Neural cell (in vitro differentiated cells): ENCODE measurements at regions not wholly inside any gene's neighbourhood (a gene's known extent, or its start where the extent isn't known, plus 50 kb on each side); places are given as distances from the start of the nearest gene placed in this dataset.

ENCODE experiments used
- H2AFZ ChIP-seq: fragments of 200-600, 300-800 bp; sonication (generic), shearing (Covaris generic); 2 replicates; pipeline ENCODE4 v1.6.0; 2014; ENCODE audit warnings: low read depth, mild to moderate bottlenecking, antibody characterized with exemption, low read length, moderate library complexity
- H3F3A ChIP-seq: fragments of 200-600 bp; shearing (Covaris generic); 2 replicates; pipeline ENCODE4 v1.6.1; 2016; ENCODE audit warnings: mild to moderate bottlenecking, moderate library complexity, mixed read lengths, antibody characterized with exemption, low read length; ENCODE audit not compliant: insufficient read depth, poor library complexity, severe bottlenecking
- H3K27ac ChIP-seq: fragments of 200-600, 300-800 bp; sonication (generic), shearing (Covaris generic); 2 replicates; pipeline ENCODE4 v1.5.1; 2014; ENCODE audit warnings: mild to moderate bottlenecking, low read length, moderate library complexity
- H3K27me3 ChIP-seq: fragments of 300-800, 200-600 bp; sonication (generic), shearing (Covaris generic); 2 replicates; pipeline ENCODE4 v1.6.0; 2014; ENCODE audit warnings: mild to moderate bottlenecking, low read depth, low read length, moderate library complexity; ENCODE audit not compliant: insufficient read depth
- H3K36me3 ChIP-seq: fragments of 300-800, 200-600 bp; sonication (generic), shearing (Covaris generic); 2 replicates; pipeline ENCODE4 v1.5.1; 2014; ENCODE audit warnings: mild to moderate bottlenecking, antibody characterized with exemption, low read length, moderate library complexity; ENCODE audit not compliant: insufficient read depth
- H3K4me2 ChIP-seq: fragments of 300-800, 200-600 bp; sonication (generic), shearing (Covaris generic); 2 replicates; pipeline ENCODE4 v1.6.0; 2014; ENCODE audit warnings: mild to moderate bottlenecking, low read length
- H3K4me3 ChIP-seq: fragments of 300-800, 200-600 bp; sonication (generic), shearing (Covaris generic); 2 replicates; pipeline ENCODE4 v1.5.1; 2014; ENCODE audit warnings: mild to moderate bottlenecking, low read length, moderate library complexity
- H3K79me2 ChIP-seq: fragments of 200-600 bp; shearing (Covaris generic); replicated peaks from 2 replicates; pipeline ENCODE4 v1.6.0; 2014; ENCODE audit warnings: mild to moderate bottlenecking, low read length, moderate library complexity; ENCODE audit not compliant: insufficient read depth
- H3K9ac ChIP-seq: fragments of 300-800, 200-600 bp; sonication (generic), shearing (Covaris generic); 2 replicates; pipeline ENCODE4 v1.6.1; 2016; ENCODE audit warnings: mild to moderate bottlenecking, low read length, mixed read lengths
- H3K9me2 ChIP-seq: fragments of 200-600 bp; shearing (Covaris generic); 2 replicates; pipeline ENCODE4 v1.6.1; 2016; ENCODE audit warnings: mild to moderate bottlenecking, low read length, mixed read lengths; ENCODE audit not compliant: insufficient read depth
- H3K9me3 ChIP-seq: fragments of 200-600, 300-800 bp; sonication (generic), shearing (Covaris generic); 2 replicates; pipeline ENCODE4 v1.6.1; 2016; ENCODE audit warnings: mild to moderate bottlenecking, mixed run types, low read length, moderate library complexity, mixed read lengths
- H4K20me1 ChIP-seq: fragments of 200-600 bp; shearing (Covaris generic); 2 replicates; pipeline ENCODE4 v1.6.1; 2016; ENCODE audit warnings: mild to moderate bottlenecking, mixed run types; ENCODE audit not compliant: insufficient read depth
- EP300 ChIP-seq: fragments of 450-650 bp; conservative IDR thresholded peaks from 2 replicates; pipeline ENCODE4 v1.6.1; 2014; ENCODE audit warnings: antibody characterized with exemption, mild to moderate bottlenecking, moderate library complexity; ENCODE audit not compliant: poor library complexity, severe bottlenecking
- EZH2 ChIP-seq: fragments of 200-600, 300-800 bp; shearing (Covaris generic), sonication (generic); IDR thresholded peaks from 2 replicates; pipeline ENCODE4 v1.6.1; 2014; ENCODE audit warnings: antibody characterized with exemption, low read length, borderline replicate concordance, mild to moderate bottlenecking; ENCODE audit not compliant: insufficient read depth, poor library complexity, severe bottlenecking
- MXI1 ChIP-seq: fragments of 450-650 bp; conservative IDR thresholded peaks from 2 replicates; pipeline ENCODE4 v1.6.1; 2014; ENCODE audit warnings: antibody characterized with exemption, mild to moderate bottlenecking; ENCODE audit not compliant: poor library complexity, severe bottlenecking
- POLR2AphosphoS5 ChIP-seq: IDR thresholded peaks from 2 replicates; pipeline ENCODE4 v1.6.1; 2012
- RAD21 ChIP-seq: fragments of 450-650 bp; conservative IDR thresholded peaks from 2 replicates; pipeline ENCODE4 v1.6.1; 2014; ENCODE audit warnings: antibody characterized with exemption, mild to moderate bottlenecking, moderate library complexity
- SMC3 ChIP-seq: fragments of 450-650 bp; conservative IDR thresholded peaks from 2 replicates; pipeline ENCODE4 v1.6.1; 2014; ENCODE audit warnings: antibody characterized with exemption, mild to moderate bottlenecking, moderate library complexity; ENCODE audit not compliant: poor library complexity
- TAF1 ChIP-seq: IDR thresholded peaks from 2 replicates; pipeline ENCODE4 v1.6.1; 2012; ENCODE audit warnings: low read depth
- TF ChIP-seq, protein P1 (sequence below): fragments of 450-650 bp; IDR thresholded peaks from 2 replicates; pipeline ENCODE4 v1.5.1; 2014; ENCODE audit warnings: antibody characterized with exemption, mild to moderate bottlenecking, moderate library complexity; ENCODE audit not compliant: poor library complexity, severe bottlenecking
- TF ChIP-seq, protein P2 (sequence below): IDR thresholded peaks from 2 replicates; pipeline ENCODE4 v1.6.1; 2012; ENCODE audit warnings: borderline replicate concordance

GRCh38 chr5:103667068-103667467 is 104.5 kb upstream of the NUDT12 start:
- Histone ChIP-seq H3K27me3 (no peaks in the 10 kb centered on the region), H3K9ac (no peak overlapping the region), H3K9me2 (no peaks in the 10 kb centered on the region), H3K36me3 (no peaks in the 10 kb centered on the region), H3K27ac (no peak overlapping the region), H3K9me3 (no peaks in the 10 kb centered on the region), H2AFZ (no peak overlapping the region), H4K20me1 (no peaks in the 10 kb centered on the region), H3K4me2 (no peak overlapping the region), H3K4me3 (no peak overlapping the region), H3K79me2 (no peaks in the 10 kb centered on the region), H3F3A (no peaks in the 10 kb centered on the region)
- TF ChIP-seq RAD21, result no peak
- TF ChIP-seq, protein P1, sequence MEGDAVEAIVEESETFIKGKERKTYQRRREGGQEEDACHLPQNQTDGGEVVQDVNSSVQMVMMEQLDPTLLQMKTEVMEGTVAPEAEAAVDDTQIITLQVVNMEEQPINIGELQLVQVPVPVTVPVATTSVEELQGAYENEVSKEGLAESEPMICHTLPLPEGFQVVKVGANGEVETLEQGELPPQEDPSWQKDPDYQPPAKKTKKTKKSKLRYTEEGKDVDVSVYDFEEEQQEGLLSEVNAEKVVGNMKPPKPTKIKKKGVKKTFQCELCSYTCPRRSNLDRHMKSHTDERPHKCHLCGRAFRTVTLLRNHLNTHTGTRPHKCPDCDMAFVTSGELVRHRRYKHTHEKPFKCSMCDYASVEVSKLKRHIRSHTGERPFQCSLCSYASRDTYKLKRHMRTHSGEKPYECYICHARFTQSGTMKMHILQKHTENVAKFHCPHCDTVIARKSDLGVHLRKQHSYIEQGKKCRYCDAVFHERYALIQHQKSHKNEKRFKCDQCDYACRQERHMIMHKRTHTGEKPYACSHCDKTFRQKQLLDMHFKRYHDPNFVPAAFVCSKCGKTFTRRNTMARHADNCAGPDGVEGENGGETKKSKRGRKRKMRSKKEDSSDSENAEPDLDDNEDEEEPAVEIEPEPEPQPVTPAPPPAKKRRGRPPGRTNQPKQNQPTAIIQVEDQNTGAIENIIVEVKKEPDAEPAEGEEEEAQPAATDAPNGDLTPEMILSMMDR, result no peak
- no peak for TF ChIP-seq EP300
- TF ChIP-seq TAF1, result no peak
- no peak for TF ChIP-seq SMC3
- TF ChIP-seq MXI1, result no peak
- no peak for TF ChIP-seq EZH2
- TF ChIP-seq, protein P2, sequence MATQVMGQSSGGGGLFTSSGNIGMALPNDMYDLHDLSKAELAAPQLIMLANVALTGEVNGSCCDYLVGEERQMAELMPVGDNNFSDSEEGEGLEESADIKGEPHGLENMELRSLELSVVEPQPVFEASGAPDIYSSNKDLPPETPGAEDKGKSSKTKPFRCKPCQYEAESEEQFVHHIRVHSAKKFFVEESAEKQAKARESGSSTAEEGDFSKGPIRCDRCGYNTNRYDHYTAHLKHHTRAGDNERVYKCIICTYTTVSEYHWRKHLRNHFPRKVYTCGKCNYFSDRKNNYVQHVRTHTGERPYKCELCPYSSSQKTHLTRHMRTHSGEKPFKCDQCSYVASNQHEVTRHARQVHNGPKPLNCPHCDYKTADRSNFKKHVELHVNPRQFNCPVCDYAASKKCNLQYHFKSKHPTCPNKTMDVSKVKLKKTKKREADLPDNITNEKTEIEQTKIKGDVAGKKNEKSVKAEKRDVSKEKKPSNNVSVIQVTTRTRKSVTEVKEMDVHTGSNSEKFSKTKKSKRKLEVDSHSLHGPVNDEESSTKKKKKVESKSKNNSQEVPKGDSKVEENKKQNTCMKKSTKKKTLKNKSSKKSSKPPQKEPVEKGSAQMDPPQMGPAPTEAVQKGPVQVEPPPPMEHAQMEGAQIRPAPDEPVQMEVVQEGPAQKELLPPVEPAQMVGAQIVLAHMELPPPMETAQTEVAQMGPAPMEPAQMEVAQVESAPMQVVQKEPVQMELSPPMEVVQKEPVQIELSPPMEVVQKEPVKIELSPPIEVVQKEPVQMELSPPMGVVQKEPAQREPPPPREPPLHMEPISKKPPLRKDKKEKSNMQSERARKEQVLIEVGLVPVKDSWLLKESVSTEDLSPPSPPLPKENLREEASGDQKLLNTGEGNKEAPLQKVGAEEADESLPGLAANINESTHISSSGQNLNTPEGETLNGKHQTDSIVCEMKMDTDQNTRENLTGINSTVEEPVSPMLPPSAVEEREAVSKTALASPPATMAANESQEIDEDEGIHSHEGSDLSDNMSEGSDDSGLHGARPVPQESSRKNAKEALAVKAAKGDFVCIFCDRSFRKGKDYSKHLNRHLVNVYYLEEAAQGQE, result no peak
- TF ChIP-seq POLR2AphosphoS5, result no peak

DNA sequence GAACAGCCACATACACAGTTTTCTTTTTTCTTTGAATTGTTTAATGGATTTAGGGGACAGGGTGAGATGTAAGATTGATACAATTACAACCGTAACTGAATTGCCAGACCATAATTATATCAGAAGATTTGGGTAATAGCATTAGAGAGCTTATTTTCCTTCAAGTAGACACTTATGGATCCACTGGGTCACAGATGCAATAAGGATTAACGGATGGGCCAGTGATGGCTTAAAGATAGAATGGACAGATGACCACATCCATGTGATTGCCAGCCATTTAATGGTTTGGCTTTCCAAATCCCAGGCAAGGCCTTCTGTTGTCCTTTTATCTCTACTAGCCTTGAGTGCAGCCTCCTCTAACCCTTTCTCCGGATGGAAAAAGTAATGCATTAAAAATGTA is 94.7 kb upstream of the NUDT12 start:
- Histone ChIP-seq H3K4me3 (no peak overlapping the region), H3K79me2 (no peaks in the 10 kb centered on the region), H3K27me3 (no peaks in the 10 kb centered on the region), H3K9me3 (no peaks in the 10 kb centered on the region), H3K4me2 (no peak overlapping the region), H2AFZ (no peak overlapping the region), H3F3A (no peaks in the 10 kb centered on the region), H4K20me1 (no peaks in the 10 kb centered on the region), H3K27ac (no peak overlapping the region), H3K9me2 (no peaks in the 10 kb centered on the region), H3K9ac (no peak overlapping the region), H3K36me3 (no peaks in the 10 kb centered on the region)
- no peak for TF ChIP-seq EZH2

DNA sequence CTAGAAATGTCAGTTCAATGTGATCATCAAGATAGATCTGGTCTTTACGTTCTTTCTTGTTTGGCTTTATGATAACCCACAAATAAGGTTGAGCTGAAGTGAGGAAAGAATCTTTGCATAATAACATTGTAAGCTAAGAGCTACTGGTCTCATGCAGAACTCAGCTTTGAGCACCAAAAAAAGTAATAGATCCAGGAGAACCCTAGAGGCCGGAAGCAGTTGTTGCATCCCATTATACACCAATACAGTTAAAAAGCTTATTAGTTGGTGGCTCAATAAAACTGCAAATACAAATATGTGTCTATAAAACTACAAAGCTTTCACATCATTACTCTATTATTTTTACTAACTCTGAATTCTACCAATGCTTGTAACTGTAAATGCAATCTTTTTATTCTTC is 85.5 kb upstream of the NUDT12 start:
- TF ChIP-seq, protein P1, result no peak
- no peak for TF ChIP-seq TAF1
- TF ChIP-seq EZH2, result no peak
- TF ChIP-seq EP300, result no peak
- no peak for TF ChIP-seq MXI1
- TF ChIP-seq RAD21, result no peak
- TF ChIP-seq, protein P2, result no peak
- TF ChIP-seq POLR2AphosphoS5, result no peak
- no peak for TF ChIP-seq SMC3
- H3F3A ChIP-seq, result no peaks in the 10 kb centered on the region
- no peaks in the 10 kb centered on the region for H3K79me2 ChIP-seq
- H2AFZ ChIP-seq, result no peak overlapping the region
- no peaks in the 10 kb centered on the region for H3K9me2 ChIP-seq
- H3K9ac ChIP-seq, result no peak overlapping the region
- no peak overlapping the region for H3K4me3 ChIP-seq
- H3K36me3 ChIP-seq, result no peaks in the 10 kb centered on the region
- no peaks in the 10 kb centered on the region for H3K27me3 ChIP-seq
- no peak overlapping the region for H3K4me2 ChIP-seq
- H3K9me3 ChIP-seq, result no peaks in the 10 kb centered on the region
- no peaks in the 10 kb centered on the region for H4K20me1 ChIP-seq
- H3K27ac ChIP-seq, result no peak overlapping the region
